Stimulated activated memory B cell treated with anti-CD40 and anti-IgM and Interleukin-4, amounts not matched to agents 10 μg/mL and 1 μg/mL and 100 μg/mL, for 72 hours (primary cell): ENCODE measurements at regions not wholly inside any gene's neighbourhood (a gene's known extent, or its start where the extent isn't known, plus 50 kb on each side); places are given as distances from the start of the nearest gene placed in this dataset.

Experiments
- ATAC-seq: fragments of 150-1000 bp; cut with Tn5 transposase; 2 replicates; pipeline ENCODE4 v1.10.0; 2021
- H3K27ac Mint-ChIP-seq: one replicate; pipeline ENCODE4 v1.8.0; 2022; ENCODE audit warnings: mild to moderate bottlenecking, mixed read lengths
- H3K27me3 Mint-ChIP-seq: one replicate; pipeline ENCODE4 v1.8.0; 2022; ENCODE audit warnings: mixed read lengths
- H3K36me3 Mint-ChIP-seq: one replicate; pipeline ENCODE4 v1.8.0; 2022; ENCODE audit warnings: mixed read lengths
- H3K4me1 Mint-ChIP-seq: one replicate; pipeline ENCODE4 v1.8.0; 2022; ENCODE audit warnings: mixed read lengths
- H3K4me3 Mint-ChIP-seq: one replicate; pipeline ENCODE4 v1.8.0; 2022; ENCODE audit warnings: mild to moderate bottlenecking, moderate library complexity, mixed read lengths
- H3K9me3 Mint-ChIP-seq: one replicate; pipeline ENCODE4 v1.8.0; 2022; ENCODE audit warnings: mixed read lengths

GRCh38 chr16:86986809-86987487, 330.2 kb downstream of the C16orf95 start:
- no peaks in the 10 kb centered on the region for H3K36me3 Mint-ChIP-seq
- H3K4me1 Mint-ChIP-seq = peaks cover 5% of the 10 kb centered on the region
- peaks cover 36% of the 10 kb centered on the region for H3K27me3 Mint-ChIP-seq
- H3K9me3 Mint-ChIP-seq = no peaks in the 10 kb centered on the region
- no peak overlapping the region for H3K4me3 Mint-ChIP-seq
- no peak for ATAC-seq
- H3K27ac Mint-ChIP-seq = no peak overlapping the region

GRCh38 chr16:86987746-86988670, 329.2 kb downstream of the C16orf95 start:
- no peak for ATAC-seq
- H3K4me3 Mint-ChIP-seq = no peak overlapping the region
- no peaks in the 10 kb centered on the region for H3K36me3 Mint-ChIP-seq

GRCh38 chr16:86988920-86989696, 328.1 kb downstream of the C16orf95 start:
- Mint-ChIP-seq H3K27me3 (peaks cover 50% of the 10 kb centered on the region), H3K27ac (no peak overlapping the region), H3K36me3 (no peaks in the 10 kb centered on the region), H3K4me3 (no peak overlapping the region), H3K4me1 (peaks cover 5% of the 10 kb centered on the region), H3K9me3 (no peaks in the 10 kb centered on the region)
- ATAC-seq = no peak

More at GRCh38 chr16:86987746-86988670, 329.2 kb downstream of the C16orf95 start:
- Mint-ChIP-seq H3K27me3 (peaks cover 44% of the 10 kb centered on the region), H3K9me3 (no peaks in the 10 kb centered on the region), H3K27ac (no peak overlapping the region), H3K4me1 (peaks cover 5% of the 10 kb centered on the region)

- Mint-ChIP-seq H3K9me3 (no peaks in the 10 kb centered on the region), H3K27me3 (peaks cover 50% of the 10 kb centered on the region), H3K4me1 (peaks cover 5% of the 10 kb centered on the region), H3K27ac (no peak overlapping the region), H3K36me3 (no peaks in the 10 kb centered on the region), H3K4me3 (no peak overlapping the region)
- no peak for ATAC-seq
These were observed 326.7 kb downstream of the C16orf95 start for GRCh38 chr16:86990451-86990850.

- Mint-ChIP-seq H3K27me3 (peaks cover 52% of the 10 kb centered on the region), H3K36me3 (no peaks in the 10 kb centered on the region), H3K4me1 (peaks cover 5% of the 10 kb centered on the region), H3K4me3 (no peak overlapping the region), H3K27ac (no peak overlapping the region), H3K9me3 (no peaks in the 10 kb centered on the region)
- ATAC-seq = no peak
These were observed 325.5 kb downstream of the C16orf95 start for GRCh38 chr16:86991679-86992078.

- H3K27me3 Mint-ChIP-seq = peaks cover 60% of the 10 kb centered on the region
- no peak for ATAC-seq
- no peak overlapping the region for H3K27ac Mint-ChIP-seq
- H3K36me3 Mint-ChIP-seq = no peaks in the 10 kb centered on the region
- no peaks in the 10 kb centered on the region for H3K9me3 Mint-ChIP-seq
- no peak overlapping the region for H3K4me3 Mint-ChIP-seq
- H3K4me1 Mint-ChIP-seq = peaks cover 5% of the 10 kb centered on the region
These were observed 324.6 kb downstream of the C16orf95 start for GRCh38 chr16:86992587-86992986.

GRCh38 chr16:86993426-86994110, 323.6 kb downstream of the C16orf95 start:
- Mint-ChIP-seq H3K27me3 (peaks cover 56% of the 10 kb centered on the region), H3K27ac (no peak overlapping the region), H3K36me3 (no peaks in the 10 kb centered on the region), H3K9me3 (peaks cover 1% of the 10 kb centered on the region), H3K4me1 (peaks cover 5% of the 10 kb centered on the region), H3K4me3 (no peak overlapping the region)
- no peak for ATAC-seq

GRCh38 chr16:86994215-86994614, 323.0 kb downstream of the C16orf95 start:
- H3K9me3 Mint-ChIP-seq = peaks cover 4% of the 10 kb centered on the region
- no peak for ATAC-seq
- H3K4me3 Mint-ChIP-seq = no peak overlapping the region
- no peak overlapping the region for H3K27ac Mint-ChIP-seq
- peaks cover 5% of the 10 kb centered on the region for H3K4me1 Mint-ChIP-seq
- no peaks in the 10 kb centered on the region for H3K36me3 Mint-ChIP-seq
- peaks cover 54% of the 10 kb centered on the region for H3K27me3 Mint-ChIP-seq

- Mint-ChIP-seq H3K27me3 (peaks cover 52% of the 10 kb centered on the region), H3K27ac (no peak overlapping the region)
These were observed 322.5 kb downstream of the C16orf95 start for GRCh38 chr16:86994651-86995171.

GRCh38 chr16:86995456-86995855, 321.7 kb downstream of the C16orf95 start:
- no peaks in the 10 kb centered on the region for H3K36me3 Mint-ChIP-seq
- H3K27me3 Mint-ChIP-seq = peaks cover 46% of the 10 kb centered on the region
- H3K27ac Mint-ChIP-seq = no peak overlapping the region
- no peak overlapping the region for H3K4me3 Mint-ChIP-seq
- H3K9me3 Mint-ChIP-seq = peaks cover 4% of the 10 kb centered on the region
- H3K4me1 Mint-ChIP-seq = peaks cover under 1% of the 10 kb centered on the region
- ATAC-seq = no peak

More at GRCh38 chr16:86994651-86995171, 322.5 kb downstream of the C16orf95 start:
- Mint-ChIP-seq H3K4me3 (no peak overlapping the region), H3K4me1 (peaks cover 5% of the 10 kb centered on the region), H3K36me3 (no peaks in the 10 kb centered on the region), H3K9me3 (peaks cover 4% of the 10 kb centered on the region)
- peak; percentile 35 for ATAC-seq

- Mint-ChIP-seq H3K9me3 (peaks cover 4% of the 10 kb centered on the region), H3K36me3 (no peaks in the 10 kb centered on the region), H3K4me3 (no peak overlapping the region), H3K4me1 (no peaks in the 10 kb centered on the region), H3K27me3 (peaks cover 40% of the 10 kb centered on the region), H3K27ac (no peak overlapping the region)
- no peak for ATAC-seq
These were observed 321.1 kb downstream of the C16orf95 start for GRCh38 chr16:86996081-86996480.

GRCh38 chr16:86997058-86997457, 320.1 kb downstream of the C16orf95 start:
- peaks cover 4% of the 10 kb centered on the region for H3K9me3 Mint-ChIP-seq
- ATAC-seq = no peak
- H3K27me3 Mint-ChIP-seq = peaks cover 35% of the 10 kb centered on the region
- H3K27ac Mint-ChIP-seq = no peak overlapping the region
- no peaks in the 10 kb centered on the region for H3K4me1 Mint-ChIP-seq
- H3K36me3 Mint-ChIP-seq = no peaks in the 10 kb centered on the region
- no peak overlapping the region for H3K4me3 Mint-ChIP-seq

GRCh38 chr16:86998196-86999001, 318.8 kb downstream of the C16orf95 start:
- peaks cover 21% of the 10 kb centered on the region for H3K27me3 Mint-ChIP-seq
- H3K4me1 Mint-ChIP-seq = no peaks in the 10 kb centered on the region
- no peak for ATAC-seq
- no peaks in the 10 kb centered on the region for H3K36me3 Mint-ChIP-seq
- H3K27ac Mint-ChIP-seq = no peak overlapping the region
- peaks cover 4% of the 10 kb centered on the region for H3K9me3 Mint-ChIP-seq
- no peak overlapping the region for H3K4me3 Mint-ChIP-seq

- peaks cover 7% of the 10 kb centered on the region for H3K9me3 Mint-ChIP-seq
- no peaks in the 10 kb centered on the region for H3K36me3 Mint-ChIP-seq
- peaks cover 18% of the 10 kb centered on the region for H3K27me3 Mint-ChIP-seq
- H3K4me1 Mint-ChIP-seq = no peaks in the 10 kb centered on the region
- no peak for ATAC-seq
- no peak overlapping the region for H3K4me3 Mint-ChIP-seq
- no peak overlapping the region for H3K27ac Mint-ChIP-seq
These were observed 317.2 kb downstream of the C16orf95 start for GRCh38 chr16:87000001-87000400.
